HG02642 (cell line): ENCODE measurements at regions not wholly inside any gene's neighbourhood (a gene's known extent, or its start where the extent isn't known, plus 50 kb on each side); places are given as distances from the start of the nearest gene placed in this dataset.
"Not testable (repeated sequence)": the region's sequence is repeated elsewhere in the genome, so short reads cannot be mapped to it uniquely, and the experiment has no call there.

Experiments
- ATAC-seq: cut with Tn5 transposase; IDR thresholded peaks from one replicate; pipeline ENCODE4 v1.9.1; 2021; ENCODE audit warnings: mild to moderate bottlenecking; ENCODE audit not compliant: unreplicated experiment, poor library complexity

DNA sequence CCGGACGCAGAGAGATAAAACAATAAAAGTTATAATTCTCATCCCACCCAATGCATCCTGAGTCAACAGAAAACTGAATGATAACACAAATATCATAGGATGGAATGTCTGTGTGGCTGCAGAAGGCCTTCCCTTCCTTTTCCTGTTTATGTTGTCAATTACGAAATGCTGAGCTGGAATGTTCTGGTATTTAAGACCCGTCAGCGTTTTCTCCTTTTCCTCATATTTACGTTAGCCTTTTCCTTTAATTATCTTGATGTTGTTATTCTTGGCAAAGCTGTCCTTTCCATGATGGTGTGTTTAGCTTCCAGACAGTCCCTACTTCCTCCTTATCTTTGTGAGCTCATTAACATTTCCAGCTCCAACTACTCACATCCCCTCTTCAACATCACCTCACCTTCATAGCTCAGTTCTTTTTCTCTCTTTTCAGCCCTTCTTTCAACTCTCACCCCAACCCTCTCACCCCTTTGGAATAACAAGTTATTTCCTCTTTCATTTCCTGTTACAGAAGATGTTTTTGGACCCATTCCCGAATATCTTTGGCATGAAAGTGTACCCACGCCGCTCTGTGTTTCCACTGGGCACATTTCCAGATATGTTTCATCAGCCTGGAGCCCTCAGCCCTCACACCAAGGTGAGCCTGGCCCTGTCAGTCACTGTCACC lies 221.6 kb downstream of the NR2F1-AS1 start:
- no peak for ATAC-seq

DNA sequence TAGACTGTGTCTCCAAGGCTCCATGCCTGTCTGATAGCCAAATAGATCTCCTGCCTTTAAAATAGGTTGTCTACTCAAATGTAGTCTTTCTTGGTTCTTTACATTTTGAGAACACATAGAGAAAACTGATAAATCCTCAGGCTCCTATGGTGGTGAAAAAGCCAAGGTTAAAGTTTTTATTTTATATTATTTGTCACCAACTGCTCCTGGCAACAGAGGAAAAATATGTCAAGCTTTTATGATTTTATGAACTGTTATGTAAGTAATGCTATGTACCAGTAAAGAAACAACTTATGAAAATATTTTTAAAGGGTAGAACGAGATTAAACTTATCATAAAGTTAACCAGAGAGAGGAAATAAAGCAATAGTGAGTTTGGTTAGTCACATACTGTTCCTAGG lies 222.8 kb downstream of the NR2F1-AS1 start:
- ATAC-seq, result no peak

- ATAC-seq, result no peak
These were observed 223.3 kb downstream of the NR2F1-AS1 start for GRCh38 chr5:93357686-93358085.

GRCh38 chr5:93355691-93356090 lies 225.3 kb downstream of the NR2F1-AS1 start:
- ATAC-seq, result no peak

DNA sequence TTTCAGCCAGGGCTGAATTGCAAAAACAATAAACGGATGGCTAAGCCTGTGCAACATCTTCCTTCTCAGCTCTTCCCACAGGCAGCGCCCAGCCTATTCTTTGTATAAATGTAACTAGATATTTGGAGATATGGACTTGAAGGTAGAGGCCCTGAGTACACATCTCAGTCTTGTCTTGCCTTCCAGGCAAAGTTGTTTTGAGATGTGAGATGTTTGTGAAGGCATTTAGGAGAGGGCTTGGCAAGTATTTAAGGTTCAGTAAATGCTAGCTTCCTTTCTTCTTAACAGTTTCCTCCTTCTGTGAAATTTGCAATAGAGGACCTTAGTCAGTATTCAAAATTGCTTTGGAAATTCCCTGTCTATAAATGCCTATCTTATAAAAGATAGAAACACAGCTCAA lies 228.8 kb downstream of the NR2F1-AS1 start:
- ATAC-seq, result no peak

DNA sequence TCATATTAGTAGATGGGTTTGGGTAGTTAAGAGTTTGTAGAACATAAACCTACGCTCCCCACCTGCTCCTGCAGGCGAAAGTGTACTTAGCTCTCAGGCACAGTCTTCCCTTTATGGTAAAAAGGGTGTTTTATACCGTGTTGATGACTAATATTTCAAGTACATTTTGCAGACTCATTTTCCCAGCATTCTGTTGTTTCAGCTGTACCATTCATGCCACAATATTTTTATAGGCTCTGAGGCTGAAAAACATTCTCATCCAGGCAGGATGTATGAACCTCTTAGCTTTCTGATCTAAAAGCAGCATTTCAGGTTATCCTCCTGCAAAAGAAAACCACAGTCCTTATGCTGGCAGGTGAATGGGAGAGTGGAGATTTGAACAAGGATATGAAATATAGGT lies 231.4 kb downstream of the NR2F1-AS1 start:
- ATAC-seq, result no peak

DNA sequence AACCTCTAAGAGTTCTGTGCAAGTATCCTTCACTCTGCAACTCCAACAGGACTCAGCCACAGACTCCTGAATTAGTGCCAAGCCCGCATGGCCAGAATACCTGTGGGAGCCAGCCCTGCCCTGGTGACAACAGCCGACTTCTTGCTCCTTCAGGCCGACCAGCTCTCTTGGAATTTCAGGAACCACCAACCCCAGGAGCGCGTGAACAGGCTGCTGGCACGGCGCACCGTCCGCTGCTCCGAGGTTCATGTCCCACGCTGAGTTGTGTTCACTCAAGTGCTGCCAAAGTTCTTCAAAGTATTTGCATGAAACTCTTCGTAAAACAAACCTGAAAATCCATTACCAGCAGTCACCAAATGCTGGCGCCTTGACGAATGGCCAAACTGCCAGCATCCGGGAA lies 232.8 kb downstream of the NR2F1-AS1 start:
- no peak for ATAC-seq

DNA sequence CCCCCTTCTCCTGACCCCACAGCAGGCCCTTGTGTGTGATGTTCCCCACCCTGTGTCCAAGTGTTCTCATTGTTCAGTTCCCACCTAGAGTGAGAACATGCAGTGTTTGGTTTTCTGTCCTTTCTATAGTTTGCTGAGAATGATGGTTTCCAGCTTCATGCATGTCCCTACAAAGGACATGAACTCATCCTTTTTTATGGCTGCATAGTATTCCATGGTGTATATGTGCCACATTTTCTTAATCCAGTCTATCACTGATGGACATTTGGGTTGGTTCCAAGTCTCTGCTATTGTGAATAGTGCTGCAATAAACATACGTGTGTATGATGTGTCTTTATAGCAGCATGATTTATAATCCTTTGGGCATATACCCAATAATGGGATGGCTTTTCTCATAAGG lies 234.2 kb downstream of the NR2F1-AS1 start:
- not testable (repeated sequence) for ATAC-seq

DNA sequence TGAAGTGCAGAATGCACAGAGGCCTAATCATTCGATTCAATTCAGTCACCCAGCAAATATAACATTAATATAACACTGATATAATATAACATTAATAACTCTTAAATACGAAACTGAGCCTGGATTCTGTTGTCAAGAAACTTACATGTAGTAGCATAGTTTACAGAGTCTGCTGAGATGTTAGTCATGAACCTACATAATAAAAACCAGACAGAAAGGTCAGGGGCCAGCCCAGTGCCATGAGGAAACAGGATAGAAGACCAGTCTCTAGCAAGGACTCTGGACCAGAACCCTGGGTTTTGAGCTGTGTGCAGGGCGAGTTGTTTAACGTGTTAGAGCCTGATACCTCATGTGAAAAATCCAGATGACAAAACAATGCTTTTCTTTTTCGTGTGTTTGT lies 234.7 kb downstream of the NR2F1-AS1 start:
- ATAC-seq, result no peak

DNA sequence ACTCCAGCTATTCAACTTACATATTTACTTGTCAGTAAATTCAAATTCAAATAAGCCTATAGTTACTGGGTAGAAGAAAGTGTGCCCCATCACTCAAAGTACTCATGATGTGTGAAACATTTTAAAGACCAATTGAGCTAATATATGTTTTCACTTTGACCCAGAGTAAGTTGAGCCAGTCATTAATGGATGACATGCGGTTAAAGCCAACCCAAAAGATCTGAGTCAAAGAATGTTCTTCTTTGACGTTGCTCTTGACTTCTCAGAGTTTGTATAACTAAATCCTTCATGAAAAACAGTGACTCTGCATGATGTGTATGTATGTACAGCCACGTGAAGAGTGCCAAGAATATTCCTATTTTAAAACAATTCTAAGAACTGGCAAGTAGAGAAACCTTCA lies 237.4 kb downstream of the NR2F1-AS1 start:
- no peak for ATAC-seq

DNA sequence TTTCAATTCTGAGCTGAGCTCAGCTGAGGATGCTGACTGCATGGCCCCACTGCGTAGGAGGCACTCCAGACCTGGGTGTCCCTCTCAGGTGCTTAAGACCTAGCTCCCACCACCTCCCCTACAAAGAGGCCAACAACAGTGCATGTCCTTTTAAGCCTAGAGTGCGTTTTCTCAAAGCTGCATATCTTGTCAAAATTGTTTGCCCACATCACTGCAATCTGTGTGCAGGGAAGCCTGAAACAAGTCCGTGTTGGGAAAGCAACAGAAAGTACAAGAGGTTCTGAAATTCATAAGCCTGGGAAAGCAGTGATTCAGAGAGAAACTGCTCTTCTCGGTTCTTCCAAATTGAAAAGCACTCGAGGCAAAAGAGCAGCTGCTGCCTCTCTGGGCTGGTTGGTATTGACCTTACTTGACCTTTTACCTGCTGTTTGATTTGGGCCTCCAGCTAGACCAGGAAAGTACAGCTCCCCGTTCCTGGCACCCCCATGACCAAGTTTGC lies 238.4 kb downstream of the NR2F1-AS1 start:
- ATAC-seq, result peak; percentile 67

DNA sequence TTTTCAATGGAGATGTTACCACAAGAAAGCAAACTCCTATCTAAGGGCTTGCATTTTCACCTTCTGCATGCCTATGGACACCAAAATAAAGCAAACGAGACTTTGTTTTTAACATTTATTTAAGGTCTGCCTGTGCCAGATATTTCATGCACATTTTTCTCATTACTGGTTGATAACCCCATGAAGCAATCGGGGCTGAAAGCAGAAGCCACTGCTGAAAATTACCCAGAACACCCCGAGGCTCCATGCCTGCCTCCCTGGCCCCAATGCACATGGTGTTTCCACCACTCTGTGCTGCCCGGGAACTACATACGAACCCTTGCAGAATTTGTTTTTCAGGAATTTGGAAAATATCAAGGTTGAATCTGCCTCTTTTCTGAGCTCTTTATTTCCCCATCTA lies 240.1 kb downstream of the NR2F1-AS1 start:
- no peak for ATAC-seq

DNA sequence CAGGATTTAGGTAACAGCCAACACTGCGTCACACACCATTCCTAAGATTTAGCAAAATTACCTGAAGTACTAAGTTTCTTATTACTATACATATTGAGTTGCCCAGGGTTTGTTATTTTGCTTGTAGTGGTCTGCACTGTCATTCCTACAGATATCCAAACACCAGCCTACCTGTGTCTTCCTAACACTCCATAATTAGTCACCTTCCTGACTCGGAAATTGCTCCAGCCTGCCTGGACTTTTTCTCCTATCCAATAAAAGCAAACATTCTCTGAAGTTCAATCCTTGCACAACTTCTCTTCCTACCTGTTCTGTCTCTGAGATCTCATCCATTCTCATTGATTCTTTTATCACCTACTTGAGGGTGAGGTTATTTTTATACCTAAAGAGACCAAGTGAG lies 243.9 kb downstream of the NR2F1-AS1 start:
- ATAC-seq, result no peak

DNA sequence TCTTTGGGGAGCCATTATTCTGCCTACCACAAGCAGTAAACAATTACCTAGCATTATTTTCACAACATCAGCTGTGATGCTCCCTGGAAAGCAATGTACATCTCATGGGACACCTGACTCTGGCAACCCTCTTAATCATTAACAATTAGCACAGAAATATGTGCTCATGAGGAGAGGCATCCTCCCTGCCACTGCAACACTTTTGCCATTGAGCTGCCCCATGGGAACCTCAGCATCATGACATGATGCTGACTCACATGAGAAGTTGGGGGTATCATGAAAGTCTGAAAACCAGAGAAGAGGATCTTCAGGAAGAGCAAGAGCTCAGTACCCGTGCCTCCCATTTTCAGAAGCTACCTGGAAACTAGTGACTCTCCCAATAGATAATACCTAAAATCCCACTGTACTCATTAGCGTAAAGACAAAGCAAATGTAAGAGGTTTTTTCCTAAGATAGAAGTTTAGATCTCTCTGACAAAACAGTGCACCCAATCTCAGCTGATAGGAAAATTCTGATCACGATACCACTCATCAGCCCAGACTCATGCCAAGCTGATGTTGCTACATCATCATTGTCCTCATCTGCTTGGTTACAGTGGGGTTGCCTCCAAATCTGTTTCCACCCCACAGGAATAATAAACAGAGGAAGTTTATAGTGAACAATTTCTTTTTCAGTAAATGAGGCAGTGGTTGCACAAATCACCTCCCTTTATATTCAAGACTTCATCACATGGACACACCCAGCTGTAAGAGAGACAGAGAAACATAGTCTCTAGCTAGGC lies 244.5 kb downstream of the NR2F1-AS1 start:
- ATAC-seq, result no peak

DNA sequence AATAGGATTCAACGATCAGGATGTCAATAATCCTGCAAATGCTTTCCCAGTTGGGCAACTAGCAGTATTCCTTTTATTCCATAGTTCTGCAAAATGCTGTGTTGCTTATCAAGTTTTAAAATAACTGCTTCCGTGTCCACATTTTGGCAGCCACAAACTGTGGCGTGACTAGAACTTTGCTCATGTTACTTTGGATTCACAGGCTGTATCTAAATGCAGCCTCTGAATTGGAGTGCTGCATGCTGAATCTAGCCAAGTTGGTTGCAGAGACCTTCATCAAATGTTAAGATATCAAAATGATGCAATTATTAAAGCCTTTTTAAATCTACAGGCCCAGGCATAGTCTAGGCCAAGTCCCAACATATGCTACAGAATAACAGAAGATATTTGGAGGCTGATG lies 249.2 kb downstream of the NR2F1-AS1 start:
- ATAC-seq, result no peak

GRCh38 chr5:93331241-93331640 lies 249.8 kb downstream of the NR2F1-AS1 start:
- ATAC-seq, result no peak

DNA sequence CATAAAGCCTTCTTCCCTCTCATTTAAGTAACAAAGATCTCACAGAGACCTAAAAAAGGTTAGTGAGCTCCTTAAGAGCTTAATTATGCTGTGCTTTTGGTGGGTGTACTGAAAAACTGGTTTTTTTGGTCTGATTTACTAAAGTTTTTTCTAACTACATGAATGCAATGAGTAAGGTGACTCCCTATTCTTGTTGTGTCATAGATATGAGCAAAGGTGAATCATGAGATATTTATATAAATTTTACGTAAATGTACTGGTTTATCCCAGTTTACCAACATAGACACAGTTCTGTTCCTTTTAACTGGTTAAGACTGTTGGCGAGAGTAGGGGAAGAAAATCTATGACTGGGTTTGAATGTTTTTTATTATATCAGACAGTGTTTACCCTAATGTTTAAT lies 250.5 kb downstream of the NR2F1-AS1 start:
- no peak for ATAC-seq

GRCh38 chr5:93329756-93330155 lies 251.3 kb downstream of the NR2F1-AS1 start:
- no peak for ATAC-seq

- ATAC-seq, result no peak
These were observed 252.2 kb downstream of the NR2F1-AS1 start for GRCh38 chr5:93328833-93329232.

DNA sequence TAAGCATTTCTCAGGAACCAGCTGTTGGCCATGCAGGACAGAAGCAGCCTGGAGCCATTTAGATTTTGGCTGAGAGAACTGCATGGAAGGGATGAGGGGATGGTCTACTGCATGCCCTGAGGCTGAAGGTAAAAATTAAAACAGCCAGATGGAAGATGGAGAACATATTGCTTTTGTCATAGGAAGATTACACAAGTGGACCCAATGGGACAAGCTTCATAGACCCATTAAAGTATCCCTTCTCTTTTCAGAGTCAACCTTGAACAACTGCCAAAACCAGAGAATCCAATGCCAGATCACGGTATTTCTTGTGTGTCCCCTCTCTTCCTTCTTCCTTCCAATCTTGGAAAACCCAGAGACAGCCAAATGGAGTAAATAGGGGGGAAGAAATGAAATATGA lies 253.4 kb downstream of the NR2F1-AS1 start:
- ATAC-seq, result no peak

DNA sequence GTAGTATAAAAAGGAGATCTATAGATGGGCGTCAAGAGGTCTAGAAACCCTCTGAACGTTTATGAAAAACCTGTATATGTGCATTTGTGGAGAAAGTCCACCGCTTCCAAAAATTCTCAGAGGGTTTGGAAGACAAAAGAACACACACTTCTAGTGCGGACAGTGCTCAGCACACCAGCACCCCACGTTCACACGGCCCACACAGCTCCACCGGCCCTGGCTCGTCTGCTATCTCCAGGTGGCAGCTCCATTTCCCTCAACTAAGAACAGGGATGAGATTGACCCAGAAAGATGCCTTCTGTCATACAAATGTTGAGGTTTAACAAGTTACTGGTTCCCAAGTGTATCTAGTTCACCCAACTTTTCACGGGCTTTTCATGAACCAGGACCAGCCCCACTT lies 255.1 kb downstream of the NR2F1-AS1 start:
- no peak for ATAC-seq
